Vagina (tissue), 2 donors: ENCODE measurements at regions not wholly inside any gene's neighbourhood (a gene's known extent, or its start where the extent isn't known, plus 50 kb on each side); places are given as distances from the start of the nearest gene placed in this dataset.
"Not testable (repeated sequence)": the region's sequence is repeated elsewhere in the genome, so short reads cannot be mapped to it uniquely, and the experiment has no call there.

Experiments used
- DNase-seq, 2 donors: peaks; one replicate each; pipeline ENCODE4 v3.0.0-alpha.2; 2017; ENCODE audit errors: extremely low spot score in 2 of 2
- H3K27ac ChIP-seq: fragments of 200-600 bp; sonication (generic); one replicate; pipeline ENCODE4 v1.5.1; 2019
- H3K27me3 ChIP-seq: fragments of 200-600 bp; sonication (generic); one replicate; pipeline ENCODE4 v1.5.1; 2019
- H3K36me3 ChIP-seq, 2 donors: fragments of 200-600 bp; sonication (generic); one replicate each; pipeline ENCODE4 v1.5.1; 2017 to 2019
- H3K4me1 ChIP-seq: fragments of 200-600 bp; sonication (generic); one replicate; pipeline ENCODE4 v1.5.1; 2019
- H3K4me3 ChIP-seq, 2 donors: fragments of 200-600 bp; sonication (generic); 1 replicate in 1 of 2; 2 replicates in 1 of 2; pipeline ENCODE4 v1.5.1; 2016 to 2019
- H3K9me3 ChIP-seq: fragments of 200-600 bp; sonication (generic); one replicate; pipeline ENCODE4 v1.5.1; 2019
- POLR2A ChIP-seq, 2 donors: fragments of 450-650 bp; IDR thresholded peaks; one replicate each; pipeline ENCODE4 v1.6.1; 2017; ENCODE audit warnings: antibody characterized with exemption in 2 of 2, mild to moderate bottlenecking in 2 of 2, moderate library complexity in 2 of 2
- POLR2AphosphoS5 ChIP-seq, 2 donors: sonication (generic); formaldehyde crosslinking; IDR thresholded peaks; one replicate each; pipeline ENCODE4 v1.9.0; 2017; ENCODE audit warnings: antibody characterized with exemption in 2 of 2, mild to moderate bottlenecking in 2 of 2, low read depth in 1 of 2; ENCODE audit not compliant: insufficient read depth in 1 of 2
- intact Hi-C: fragments of 100-400 bp; cut with DNase I; formaldehyde crosslinking; loops from one replicate; pipeline ENCODE4 v1.15.1; 2023
- TF ChIP-seq, protein P1 (sequence below), 3 experiments: fragments of 450-650 bp in 2 of 3; fragments of 200-600 bp in 1 of 3; sonication (generic) in 1 of 3; IDR thresholded peaks; one replicate each; pipeline ENCODE4 v1.5.1; 2017 to 2019; ENCODE audit warnings: antibody characterized with exemption in 3 of 3, mild to moderate bottlenecking in 2 of 3, moderate library complexity in 2 of 3

DNA sequence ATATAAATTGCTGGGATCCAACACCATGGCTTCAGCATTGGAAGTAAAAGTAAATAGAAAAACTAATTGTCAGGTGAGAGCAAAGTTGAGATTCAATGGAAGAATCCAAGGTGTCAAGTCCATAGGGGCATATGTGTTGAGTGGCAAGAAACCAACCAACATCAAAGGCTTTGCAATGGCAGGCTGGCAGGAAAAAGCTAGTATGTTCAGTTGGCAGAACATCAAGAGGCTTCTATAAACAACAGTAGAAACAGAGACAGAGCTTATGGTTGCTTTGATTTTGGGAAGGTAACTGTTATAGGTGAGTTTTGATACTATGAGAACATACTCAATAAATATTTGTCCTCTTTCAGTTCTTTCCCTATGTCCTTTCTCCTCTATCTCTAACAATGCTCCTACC is 553.7 kb upstream of the MDGA2 start:
- no peak for DNase-seq
- TF ChIP-seq POLR2AphosphoS5 (IDR thresholded peaks at IDR 0.05; ENCODE audit: insufficient read depth in 1 of 2, low read depth in 1 of 2): no peak
- Histone ChIP-seq H3K9me3 (no peaks in the 10 kb centered on the region), H3K4me3 (no peak overlapping the region), H3K36me3 (no peaks in the 10 kb centered on the region), H3K27ac (no peak overlapping the region), H3K4me1 (no peaks in the 10 kb centered on the region), H3K27me3 (no peaks in the 10 kb centered on the region)
- intact Hi-C loops: no loop called here

DNA sequence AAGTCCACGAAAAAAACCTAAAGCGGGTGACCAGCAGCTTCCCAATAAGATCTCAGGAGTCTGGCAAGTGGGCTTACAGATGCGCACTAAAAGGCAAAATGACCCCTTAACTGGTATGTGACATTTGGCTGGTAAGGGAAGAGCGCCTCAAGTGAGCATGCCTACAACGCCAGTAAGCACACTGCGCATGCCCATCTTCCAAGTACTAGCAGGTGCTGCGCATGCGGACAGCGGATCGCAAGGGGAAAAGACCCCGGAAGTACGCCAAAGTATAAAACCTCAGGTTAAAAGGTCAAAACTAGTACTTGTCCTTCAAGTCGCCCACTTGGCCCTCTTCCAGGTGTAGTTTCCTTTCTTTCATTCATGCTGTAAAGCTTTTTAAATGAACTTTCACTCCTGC is 518.5 kb upstream of the MDGA2 start:
- no peaks in the 10 kb centered on the region for H3K36me3 ChIP-seq
- H3K4me1 ChIP-seq: no peaks in the 10 kb centered on the region
- H3K9me3 ChIP-seq: no peaks in the 10 kb centered on the region
- DNase-seq: no peak
- no peak overlapping the region for H3K4me3 ChIP-seq
- no peak overlapping the region for H3K27ac ChIP-seq
- TF ChIP-seq, protein P1, sequence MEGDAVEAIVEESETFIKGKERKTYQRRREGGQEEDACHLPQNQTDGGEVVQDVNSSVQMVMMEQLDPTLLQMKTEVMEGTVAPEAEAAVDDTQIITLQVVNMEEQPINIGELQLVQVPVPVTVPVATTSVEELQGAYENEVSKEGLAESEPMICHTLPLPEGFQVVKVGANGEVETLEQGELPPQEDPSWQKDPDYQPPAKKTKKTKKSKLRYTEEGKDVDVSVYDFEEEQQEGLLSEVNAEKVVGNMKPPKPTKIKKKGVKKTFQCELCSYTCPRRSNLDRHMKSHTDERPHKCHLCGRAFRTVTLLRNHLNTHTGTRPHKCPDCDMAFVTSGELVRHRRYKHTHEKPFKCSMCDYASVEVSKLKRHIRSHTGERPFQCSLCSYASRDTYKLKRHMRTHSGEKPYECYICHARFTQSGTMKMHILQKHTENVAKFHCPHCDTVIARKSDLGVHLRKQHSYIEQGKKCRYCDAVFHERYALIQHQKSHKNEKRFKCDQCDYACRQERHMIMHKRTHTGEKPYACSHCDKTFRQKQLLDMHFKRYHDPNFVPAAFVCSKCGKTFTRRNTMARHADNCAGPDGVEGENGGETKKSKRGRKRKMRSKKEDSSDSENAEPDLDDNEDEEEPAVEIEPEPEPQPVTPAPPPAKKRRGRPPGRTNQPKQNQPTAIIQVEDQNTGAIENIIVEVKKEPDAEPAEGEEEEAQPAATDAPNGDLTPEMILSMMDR (IDR thresholded peaks at IDR 0.05): no peak
- TF ChIP-seq POLR2A (IDR thresholded peaks at IDR 0.05): no peak
- no peak for TF ChIP-seq POLR2AphosphoS5 (IDR thresholded peaks at IDR 0.05; ENCODE audit: insufficient read depth in 1 of 2, low read depth in 1 of 2)
- H3K27me3 ChIP-seq: no peaks in the 10 kb centered on the region
- intact Hi-C loops: no loop called here

DNA sequence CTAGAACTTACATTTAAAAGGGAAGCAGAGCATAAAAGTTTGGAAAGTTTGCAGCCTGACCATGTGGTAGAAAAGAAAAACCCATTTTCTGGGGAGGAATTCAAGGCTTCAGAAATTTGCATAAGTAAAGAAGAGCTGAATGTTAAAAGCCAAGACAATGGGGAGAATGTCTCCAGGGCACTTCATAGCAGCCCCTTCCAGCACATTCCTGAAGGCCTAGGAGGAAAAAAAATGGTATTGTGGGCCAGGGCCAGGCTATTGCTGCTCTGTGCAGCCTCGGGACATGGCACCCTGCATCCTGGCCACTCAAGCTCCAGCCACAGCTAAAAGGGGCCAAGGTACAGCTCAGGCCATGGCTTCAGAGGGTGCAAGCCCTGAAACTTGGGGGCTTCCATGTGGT is 474.2 kb upstream of the MDGA2 start:
- H3K36me3 ChIP-seq, H3K27ac ChIP-seq, H3K4me1 ChIP-seq, DNase-seq, H3K27me3 ChIP-seq, H3K4me3 ChIP-seq, intact Hi-C loops, H3K9me3 ChIP-seq: not testable (repeated sequence)

DNA sequence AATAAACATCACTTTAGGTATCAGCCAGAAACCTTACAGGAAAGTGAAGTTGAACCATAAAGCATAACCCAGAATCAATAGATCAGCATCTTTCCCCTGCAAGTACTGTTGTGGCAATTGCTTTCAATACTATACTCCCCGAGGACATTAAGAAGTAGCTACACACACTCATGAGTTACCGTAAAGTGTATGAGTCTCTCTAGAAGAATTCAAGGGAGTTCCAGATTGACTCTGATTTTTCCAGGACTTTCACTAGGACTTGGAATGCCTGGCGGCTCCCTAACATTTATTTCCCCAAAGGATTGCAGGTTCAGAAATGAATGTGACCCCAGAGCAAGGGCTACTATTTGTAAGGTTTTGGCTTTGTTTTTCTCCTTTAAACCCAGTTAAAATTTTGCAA is 465.4 kb upstream of the MDGA2 start:
- no peaks in the 10 kb centered on the region for H3K9me3 ChIP-seq
- H3K4me3 ChIP-seq: no peak overlapping the region
- H3K4me1 ChIP-seq: no peaks in the 10 kb centered on the region
- intact Hi-C loops: no loop called here
- no peak overlapping the region for H3K27ac ChIP-seq
- H3K36me3 ChIP-seq: no peaks in the 10 kb centered on the region
- H3K27me3 ChIP-seq: no peaks in the 10 kb centered on the region
- TF ChIP-seq, protein P1 (IDR thresholded peaks at IDR 0.05): no peak
- no peak for TF ChIP-seq POLR2A (IDR thresholded peaks at IDR 0.05)
- no peak for DNase-seq

DNA sequence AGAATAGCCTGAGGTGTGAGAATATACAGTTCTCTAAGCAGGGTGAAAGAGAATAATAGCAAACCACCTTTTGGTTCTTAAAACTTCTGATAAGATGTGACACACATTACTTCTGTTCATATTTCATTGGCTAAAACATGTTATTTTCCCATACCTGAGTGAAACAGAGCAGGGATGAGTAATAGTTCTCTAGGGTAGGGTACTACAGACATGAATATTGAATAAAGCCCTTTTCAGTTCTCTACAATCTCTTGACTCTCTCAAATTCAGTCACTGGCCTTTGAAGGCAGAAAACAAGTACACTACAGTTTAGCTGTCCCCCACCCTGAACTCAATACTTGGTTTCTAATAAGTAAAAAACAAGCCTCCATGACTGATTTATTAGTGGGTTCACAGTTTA is 454.1 kb upstream of the MDGA2 start:
- Histone ChIP-seq H3K27me3 (no peaks in the 10 kb centered on the region), H3K9me3 (no peaks in the 10 kb centered on the region), H3K36me3 (no peaks in the 10 kb centered on the region), H3K4me1 (no peaks in the 10 kb centered on the region), H3K27ac (no peak overlapping the region), H3K4me3 (no peak overlapping the region)
- TF ChIP-seq POLR2A (IDR thresholded peaks at IDR 0.05) (no peak), POLR2AphosphoS5 (IDR thresholded peaks at IDR 0.05; ENCODE audit: insufficient read depth in 1 of 2, low read depth in 1 of 2) (no peak)
- TF ChIP-seq, protein P1 (IDR thresholded peaks at IDR 0.05): no peak
- DNase-seq: no peak
- intact Hi-C loops: no loop called here

DNA sequence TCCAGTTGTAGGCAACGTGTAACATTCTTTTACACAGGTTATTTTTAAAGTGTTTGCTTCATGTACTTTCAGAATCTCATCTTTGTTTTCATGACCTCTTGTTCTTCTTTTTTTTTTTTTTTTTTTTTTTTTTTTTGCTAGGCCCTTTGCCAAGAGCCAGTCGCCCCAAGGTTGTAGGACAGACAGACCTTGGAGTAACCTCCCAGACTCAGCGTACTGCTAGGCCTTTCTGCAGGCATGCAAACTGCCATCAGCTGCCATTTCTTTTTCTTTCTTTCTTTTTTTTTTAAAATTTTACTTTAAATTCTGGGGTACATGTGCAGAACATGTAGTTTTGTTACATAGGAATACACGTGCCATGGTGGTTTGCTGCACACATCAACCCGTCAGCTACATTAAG is 452.3 kb upstream of the MDGA2 start:
- H3K4me1 ChIP-seq: no peaks in the 10 kb centered on the region
- TF ChIP-seq, protein P1 (IDR thresholded peaks at IDR 0.05): no peak
- TF ChIP-seq POLR2A (IDR thresholded peaks at IDR 0.05) (no peak), POLR2AphosphoS5 (IDR thresholded peaks at IDR 0.05; ENCODE audit: insufficient read depth in 1 of 2, low read depth in 1 of 2) (no peak)
- no peak for DNase-seq
- H3K36me3 ChIP-seq: no peaks in the 10 kb centered on the region
- H3K9me3 ChIP-seq: no peaks in the 10 kb centered on the region
- no peaks in the 10 kb centered on the region for H3K27me3 ChIP-seq
- H3K27ac ChIP-seq: no peak overlapping the region
- H3K4me3 ChIP-seq: no peak overlapping the region
- intact Hi-C loops: no loop called here
